Liver (tissue), 8 donors: ENCODE measurements at regions not wholly inside any gene's neighbourhood (a gene's known extent, or its start where the extent isn't known, plus 50 kb on each side); places are given as distances from the start of the nearest gene placed in this dataset.

Source experiments
- DNase-seq: peaks from one replicate; pipeline ENCODE4 v3.0.0-alpha.2; 2017; ENCODE audit warnings: low spot score
- H3K27ac ChIP-seq, 2 donors: one replicate each; pipeline ENCODE4 v1.7.0; 2013; ENCODE audit warnings: inconsistent platforms in 2 of 2, low read length in 2 of 2, control low read depth in 1 of 2, low read depth in 1 of 2, mild to moderate bottlenecking in 1 of 2
- H3K27me3 ChIP-seq, 4 donors: one replicate each; pipeline versions ENCODE4 v1.6.1 to v1.7.0; 2013; ENCODE audit warnings: low read length in 3 of 4, inconsistent platforms in 1 of 4, mild to moderate bottlenecking in 1 of 4, moderate library complexity in 1 of 4; ENCODE audit not compliant: control insufficient read depth in 4 of 4, insufficient read depth in 4 of 4
- H3K36me3 ChIP-seq, 4 donors: one replicate each; pipeline versions ENCODE4 v1.6.1 to v1.7.0; 2013; ENCODE audit warnings: low read length in 3 of 4, mild to moderate bottlenecking in 3 of 4, low read depth in 1 of 4, moderate library complexity in 1 of 4; ENCODE audit not compliant: control insufficient read depth in 4 of 4, insufficient read depth in 3 of 4
- H3K4me1 ChIP-seq, 4 donors: one replicate each; pipeline versions ENCODE4 v1.6.1 to v1.7.0; 2013; ENCODE audit warnings: low read length in 3 of 4, mild to moderate bottlenecking in 3 of 4, moderate library complexity in 1 of 4; ENCODE audit not compliant: control insufficient read depth in 4 of 4, insufficient read depth in 4 of 4
- H3K4me3 ChIP-seq, 3 donors: one replicate each; pipeline versions ENCODE4 v1.6.1 to v1.7.0; 2013; ENCODE audit warnings: low read length in 3 of 3, control low read depth in 1 of 3, low read depth in 1 of 3, mild to moderate bottlenecking in 1 of 3
- H3K9ac ChIP-seq, 2 donors: one replicate each; pipeline ENCODE4 v1.7.0; 2013; ENCODE audit warnings: low read length in 2 of 2, mild to moderate bottlenecking in 2 of 2, moderate library complexity in 2 of 2, control low read depth in 1 of 2, low read depth in 1 of 2
- H3K9me3 ChIP-seq, 4 donors: one replicate each; pipeline versions ENCODE4 v1.6.1 to v1.7.0; 2013; ENCODE audit warnings: low read length in 3 of 4; ENCODE audit not compliant: control insufficient read depth in 4 of 4
- ATF3 ChIP-seq: IDR thresholded peaks from 2 replicates; pipeline ENCODE4 v1.6.1; 2016; ENCODE audit warnings: antibody characterized with exemption
- CTCF ChIP-seq: fragments of 150-350 bp; IDR thresholded peaks from 2 replicates; pipeline ENCODE4 v1.5.1; 2017; ENCODE audit warnings: improper control_type of control experiment, low read depth, low read length; ENCODE audit not compliant: missing input control
- EGR1 ChIP-seq, 2 donors: IDR thresholded peaks; 2 replicates each; pipeline ENCODE4 v1.6.1; 2016 to 2018; ENCODE audit warnings: antibody characterized with exemption in 2 of 2, low read depth in 2 of 2
- FOXA1 ChIP-seq: IDR thresholded peaks from 2 replicates; pipeline ENCODE4 v1.6.1; 2016; ENCODE audit warnings: antibody characterized with exemption
- FOXA2 ChIP-seq: IDR thresholded peaks from 2 replicates; pipeline ENCODE4 v1.6.1; 2016; ENCODE audit warnings: antibody characterized with exemption
- GABPA ChIP-seq, 2 donors: IDR thresholded peaks in 1 of 2; conservative IDR thresholded peaks in 1 of 2; 2 replicates each; pipeline ENCODE4 v1.6.1; 2016; ENCODE audit warnings: antibody characterized with exemption in 2 of 2, mild to moderate bottlenecking in 1 of 2, moderate library complexity in 1 of 2
- HNF4A ChIP-seq, 2 donors: conservative IDR thresholded peaks; 2 replicates each; pipeline ENCODE4 v1.6.1; 2016; ENCODE audit warnings: antibody characterized with exemption in 2 of 2, mild to moderate bottlenecking in 2 of 2
- HNF4G ChIP-seq: IDR thresholded peaks from 2 replicates; pipeline ENCODE4 v1.6.1; 2016; ENCODE audit warnings: antibody characterized with exemption
- JUND ChIP-seq, 2 donors: IDR thresholded peaks; 2 replicates each; pipeline ENCODE4 v1.6.1; 2016; ENCODE audit warnings: antibody characterized with exemption in 2 of 2
- MAX ChIP-seq: IDR thresholded peaks from 2 replicates; pipeline ENCODE4 v1.6.1; 2016; ENCODE audit warnings: antibody characterized with exemption
- NR2F2 ChIP-seq: IDR thresholded peaks from 2 replicates; pipeline ENCODE4 v1.6.1; 2016; ENCODE audit warnings: antibody characterized with exemption
- RAD21 ChIP-seq, 2 donors: IDR thresholded peaks; 2 replicates each; pipeline ENCODE4 v1.6.1; 2016; ENCODE audit warnings: antibody characterized with exemption in 2 of 2, mild to moderate bottlenecking in 2 of 2
- REST ChIP-seq: IDR thresholded peaks from 2 replicates; pipeline ENCODE4 v1.6.1; 2016; ENCODE audit warnings: antibody characterized with exemption, mild to moderate bottlenecking
- RXRA ChIP-seq, 2 donors: IDR thresholded peaks; 2 replicates each; pipeline ENCODE4 v1.6.1; 2017 to 2018; ENCODE audit warnings: antibody characterized with exemption in 2 of 2, mild to moderate bottlenecking in 1 of 2
- SP1 ChIP-seq: IDR thresholded peaks from 2 replicates; pipeline ENCODE4 v1.6.1; 2018; ENCODE audit warnings: antibody characterized with exemption, mild to moderate bottlenecking
- TAF1 ChIP-seq: conservative IDR thresholded peaks from 2 replicates; pipeline ENCODE4 v1.6.1; 2016; ENCODE audit warnings: antibody characterized with exemption, mild to moderate bottlenecking
- YY1 ChIP-seq: IDR thresholded peaks from 2 replicates; pipeline ENCODE4 v1.6.1; 2016; ENCODE audit warnings: antibody characterized with exemption, mild to moderate bottlenecking
- WGBS: extraction: QIAGEN DNeasy Blood & Tissue Kit; methylation state at CpG from one replicate; pipeline ENCODE4 v1.1.7; 2013; 5-methylcytosine and 5-hydroxymethylcytosine counted together
- donor health status: healthy.
- donor health status: healthy.
- donor health status: healthy.
- donor health status: healthy.
- donor health status: healthy.

- TF ChIP-seq FOXA2 (no peak), CTCF (no peak), JUND (IDR thresholded peaks at IDR 0.05) (no peak), MAX (no peak), RAD21 (IDR thresholded peaks at IDR 0.05) (no peak)
These were observed 786.6 kb downstream of the ADGRL2 start for GRCh38 chr1:82587371-82587770.

GRCh38 chr1:82586473-82586872, 785.7 kb downstream of the ADGRL2 start:
- no peaks in the 10 kb centered on the region for H3K27me3 ChIP-seq
- no peak overlapping the region for H3K27ac ChIP-seq
- H3K36me3 ChIP-seq: no peaks in the 10 kb centered on the region
- H3K4me1 ChIP-seq: no peaks in the 10 kb centered on the region
- no peak for TF ChIP-seq HNF4G
- no peak for TF ChIP-seq GABPA (IDR thresholded peaks at IDR 0.05 in 1 of 2, conservative IDR thresholded peaks at IDR 0.05 in 1 of 2)
- no peak for TF ChIP-seq TAF1
- no peak for TF ChIP-seq ATF3
- no peak for TF ChIP-seq SP1
- no peak for TF ChIP-seq RXRA (IDR thresholded peaks at IDR 0.05)
- no peak for TF ChIP-seq REST
- no peak for TF ChIP-seq HNF4A (conservative IDR thresholded peaks at IDR 0.05)
- TF ChIP-seq EGR1 (IDR thresholded peaks at IDR 0.05; ENCODE audit: low read depth in 2 of 2): no peak
- no peak for TF ChIP-seq FOXA1
- no peak for TF ChIP-seq YY1
- no peak for TF ChIP-seq RAD21 (IDR thresholded peaks at IDR 0.05)
- TF ChIP-seq MAX: no peak
- TF ChIP-seq NR2F2: no peak
- TF ChIP-seq CTCF: no peak
- H3K9ac ChIP-seq: no peak overlapping the region
- DNase-seq: no peak
- H3K9me3 ChIP-seq: no peaks in the 10 kb centered on the region
- H3K4me3 ChIP-seq: no peak overlapping the region

More at GRCh38 chr1:82587371-82587770, 786.6 kb downstream of the ADGRL2 start:
- Histone ChIP-seq H3K27me3 (no peaks in the 10 kb centered on the region), H3K9me3 (peaks cover 0 to 1% (median 0%) of the 10 kb centered on the region in 4 donors), H3K4me3 (no peak overlapping the region), H3K9ac (no peak overlapping the region), H3K36me3 (no peaks in the 10 kb centered on the region), H3K27ac (no peak overlapping the region), H3K4me1 (no peaks in the 10 kb centered on the region)
- WGBS: 83% methylated on average over 1 of the region's 1 CpG
- DNase-seq: no peak
